ENCODE measurements at regions not wholly inside any gene's neighbourhood (a gene's known extent, or its start where the extent isn't known, plus 50 kb on each side); places are given as distances from the start of the nearest gene placed in this dataset.

DNA sequence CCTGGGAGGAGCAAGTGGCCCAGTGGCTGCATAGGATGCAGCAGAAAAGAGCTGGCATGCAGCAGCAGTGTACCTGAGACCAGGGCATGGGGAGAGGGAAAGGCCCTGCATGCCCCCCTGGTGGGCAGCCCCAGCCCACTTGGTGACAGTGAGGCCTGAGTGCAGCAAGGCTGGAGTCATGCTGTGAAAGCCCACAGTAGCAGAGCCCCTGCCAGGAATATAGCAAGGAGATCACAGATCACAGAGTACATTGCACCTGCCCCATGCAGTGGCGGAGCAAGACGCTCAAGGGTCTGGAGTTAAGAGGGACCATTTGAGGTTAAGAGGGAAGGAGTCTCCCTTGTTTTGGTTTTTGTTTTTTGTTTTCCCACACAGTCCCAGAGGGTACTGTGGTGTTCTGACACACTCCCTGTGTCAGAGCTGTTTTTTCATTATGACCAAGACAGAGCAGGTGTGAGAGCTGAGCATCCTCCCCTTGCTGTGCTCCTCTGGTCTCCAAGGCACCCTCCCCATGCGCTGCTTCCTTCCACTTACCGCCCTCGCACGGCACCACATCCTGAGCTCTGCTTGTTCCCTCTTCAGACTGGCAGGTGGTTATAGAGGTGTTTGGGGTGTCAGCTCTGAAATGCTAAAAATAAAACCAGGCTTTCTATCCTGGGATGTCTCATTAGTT lies 85.0 kb upstream of the UBL3 start:
- H3K27ac ChIP-seq (ENCODE audit: low read depth in 2 of 2, low read length in 1 of 2) = no peak overlapping the region
- H4K20me1 ChIP-seq (ENCODE audit: insufficient read depth) = no peaks in the 10 kb centered on the region
- no peaks in the 10 kb centered on the region for H3F3A ChIP-seq (replicated peaks; ENCODE audit: insufficient read depth)
- no peaks in the 10 kb centered on the region for H3K9me3 ChIP-seq
- no peaks in the 10 kb centered on the region for H3K9me2 ChIP-seq
- no peaks in the 10 kb centered on the region; a peak in 1 of 4 replicates for H3K4me1 ChIP-seq (ENCODE audit: control insufficient read depth in 1 of 2, insufficient read depth in 2 of 2, low read depth in 1 of 2, low read length in 1 of 2)
- no peak for TF ChIP-seq TAF1 (IDR thresholded peaks at IDR 0.05; ENCODE audit: borderline replicate concordance, low read depth, low read length)
- H3K79me2 ChIP-seq (ENCODE audit: insufficient read depth) = no peaks in the 10 kb centered on the region
- no peak overlapping the region for H3K9ac ChIP-seq
- ChIA-PET POLR2A (no interaction called here), CTCF (interaction anchor here (0.7 to 2.1 kb wide), 3 partner anchors 10 to 12 kb away, joined by 3 to 8 read pairs (median 3); no protein-coding TSS in a partner anchor)
- H3K4me2 ChIP-seq = no peak overlapping the region
- H3K27me3 ChIP-seq (ENCODE audit: insufficient read depth) = no peaks in the 10 kb centered on the region; the same call in none of the 2 replicates
- WGBS (ENCODE audit: low lambda C conversion rate) = 91% methylated on average over 6 of the region's 6 CpGs
- DNase-seq = no peak
- no peak overlapping the region for H2AFZ ChIP-seq (ENCODE audit: low read depth)
- H3K36me3 ChIP-seq (replicated peaks in 1 of 2; ENCODE audit: control insufficient read depth in 1 of 2, insufficient read depth in 2 of 2, low read length in 1 of 2) = no peaks in the 10 kb centered on the region
- H3K4me3 ChIP-seq (ENCODE audit: low read depth in 2 of 2, low read length in 1 of 2) = no peak overlapping the region

DNA sequence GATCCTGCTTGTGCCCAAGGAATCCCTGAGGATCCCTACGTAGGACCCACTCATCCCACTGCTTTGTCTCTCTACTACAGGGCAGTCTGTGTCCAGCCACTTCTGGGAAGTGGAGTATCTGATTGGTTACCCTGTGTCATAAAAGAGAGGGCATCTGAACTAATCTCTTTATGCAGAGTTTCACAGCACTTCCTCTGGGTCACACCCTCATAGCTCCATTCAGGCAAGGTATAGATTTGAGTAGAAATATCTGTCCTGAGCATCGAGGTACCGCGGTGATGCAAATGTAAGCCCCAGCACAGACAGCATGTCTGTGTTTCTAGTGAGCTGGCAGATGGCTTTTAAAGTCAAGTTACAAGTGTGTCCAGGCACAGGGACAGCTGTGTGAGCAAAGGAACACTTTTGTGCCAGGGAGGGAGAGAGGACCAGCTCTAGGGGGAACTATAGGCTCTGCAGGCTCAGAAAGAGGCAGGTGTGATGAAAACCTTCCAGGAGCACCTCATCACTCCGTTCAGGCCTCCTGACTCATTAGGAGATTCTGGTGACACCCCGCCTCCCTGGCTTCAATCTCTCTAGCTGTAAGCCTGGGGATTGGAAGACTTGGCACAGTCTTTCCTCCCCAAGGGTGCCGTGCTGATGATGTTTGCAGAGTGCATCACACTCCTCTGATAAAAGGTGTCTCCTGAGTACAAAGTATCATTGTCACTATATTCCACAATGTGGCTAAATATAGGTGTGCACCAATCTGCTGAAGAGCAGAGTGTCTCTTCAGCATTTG lies 84.3 kb upstream of the UBL3 start:
- Histone ChIP-seq H4K20me1 (ENCODE audit: insufficient read depth) (no peaks in the 10 kb centered on the region), H3K9ac (no peak overlapping the region), H3K4me3 (ENCODE audit: low read depth in 2 of 2, low read length in 1 of 2) (no peak overlapping the region), H3K79me2 (ENCODE audit: insufficient read depth) (no peaks in the 10 kb centered on the region), H3K27ac (ENCODE audit: low read depth in 2 of 2, low read length in 1 of 2) (no peak overlapping the region), H3K27me3 (ENCODE audit: insufficient read depth) (no peaks in the 10 kb centered on the region; the same call in none of the 2 replicates), H3K9me2 (no peaks in the 10 kb centered on the region), H3K9me3 (no peaks in the 10 kb centered on the region), H3K4me1 (ENCODE audit: control insufficient read depth in 1 of 2, insufficient read depth in 2 of 2, low read depth in 1 of 2, low read length in 1 of 2) (no peaks in the 10 kb centered on the region; a peak in 1 of 4 replicates), H3F3A (replicated peaks; ENCODE audit: insufficient read depth) (no peaks in the 10 kb centered on the region), H3K4me2 (no peak overlapping the region), H2AFZ (ENCODE audit: low read depth) (no peak overlapping the region), H3K36me3 (replicated peaks in 1 of 2; ENCODE audit: control insufficient read depth in 1 of 2, insufficient read depth in 2 of 2, low read length in 1 of 2) (no peaks in the 10 kb centered on the region)
- CTCF ChIA-PET = interaction anchor here (1.5 to 2.1 kb wide), 2 partner anchors 11 kb away, joined by 3 to 8 read pairs; no protein-coding TSS in a partner anchor
- no peak for DNase-seq
- POLR2A ChIA-PET = no interaction called here
- WGBS (ENCODE audit: low lambda C conversion rate) = 71% methylated on average over 5 of the region's 7 CpGs
- TF ChIP-seq RXRA (IDR thresholded peaks at IDR 0.05; ENCODE audit: borderline replicate concordance, low read depth) (no peak), MEF2A (IDR thresholded peaks at IDR 0.05; ENCODE audit: borderline replicate concordance, low read depth) (no peak), NFIC (IDR thresholded peaks at IDR 0.05; ENCODE audit: borderline replicate concordance) (no peak), GATA2 (CRISPR knock-in tag; IDR thresholded peaks at IDR 0.05) (no peak), SIN3A (IDR thresholded peaks at IDR 0.05; ENCODE audit: borderline replicate concordance, low read depth, low read length) (no peak)
- TF ChIP-seq, protein P1, sequence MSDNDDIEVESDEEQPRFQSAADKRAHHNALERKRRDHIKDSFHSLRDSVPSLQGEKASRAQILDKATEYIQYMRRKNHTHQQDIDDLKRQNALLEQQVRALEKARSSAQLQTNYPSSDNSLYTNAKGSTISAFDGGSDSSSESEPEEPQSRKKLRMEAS (IDR thresholded peaks at IDR 0.05; ENCODE audit: low read depth) = no peak

DNA sequence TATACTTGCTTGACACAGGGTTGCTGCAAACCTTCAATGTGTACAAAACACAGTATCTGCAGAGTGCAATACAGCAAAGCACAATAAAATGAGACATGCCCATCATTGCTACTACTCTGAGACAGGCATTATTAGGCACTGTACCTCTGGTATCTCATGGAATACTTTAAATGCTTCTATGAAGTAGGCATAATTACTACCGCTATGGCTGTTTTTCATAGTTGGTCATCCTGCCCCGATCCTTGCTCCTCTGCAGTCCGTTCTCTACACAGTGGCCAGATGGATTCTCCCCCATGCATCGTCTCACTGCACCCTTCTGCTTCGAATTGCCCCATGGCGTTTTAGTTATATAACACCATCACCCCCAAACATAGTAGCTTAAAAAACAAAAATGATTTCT lies 83.0 kb upstream of the UBL3 start:
- H3K79me2 ChIP-seq (ENCODE audit: insufficient read depth) = no peaks in the 10 kb centered on the region
- WGBS (ENCODE audit: low lambda C conversion rate) = 76% methylated on average over 6 of the region's 6 CpGs
- no peaks in the 10 kb centered on the region for H4K20me1 ChIP-seq (ENCODE audit: insufficient read depth)
- H3K4me1 ChIP-seq (ENCODE audit: control insufficient read depth in 1 of 2, insufficient read depth in 2 of 2, low read depth in 1 of 2, low read length in 1 of 2) = no peaks in the 10 kb centered on the region; a peak in 1 of 4 replicates
- H3K9me2 ChIP-seq = no peaks in the 10 kb centered on the region
- H3K36me3 ChIP-seq (replicated peaks in 1 of 2; ENCODE audit: control insufficient read depth in 1 of 2, insufficient read depth in 2 of 2, low read length in 1 of 2) = no peaks in the 10 kb centered on the region
- H3K9me3 ChIP-seq = no peaks in the 10 kb centered on the region
- ChIA-PET CTCF (interaction anchor here (2.1 kb wide), 1 partner anchor 9 kb away, joined by 8 read pairs; no protein-coding TSS in a partner anchor), POLR2A (no interaction called here)
- no peak for DNase-seq
- H3K9ac ChIP-seq = no peak overlapping the region
- no peaks in the 10 kb centered on the region for H3F3A ChIP-seq (replicated peaks; ENCODE audit: insufficient read depth)
- no peak overlapping the region for H3K4me2 ChIP-seq
- no peak overlapping the region for H3K27ac ChIP-seq (ENCODE audit: low read depth in 2 of 2, low read length in 1 of 2)
- H3K27me3 ChIP-seq (ENCODE audit: insufficient read depth) = no peaks in the 10 kb centered on the region; the same call in none of the 2 replicates
- no peak overlapping the region for H3K4me3 ChIP-seq (ENCODE audit: low read depth in 2 of 2, low read length in 1 of 2)
- no peak overlapping the region for H2AFZ ChIP-seq (ENCODE audit: low read depth)
- TF ChIP-seq, protein P2, sequence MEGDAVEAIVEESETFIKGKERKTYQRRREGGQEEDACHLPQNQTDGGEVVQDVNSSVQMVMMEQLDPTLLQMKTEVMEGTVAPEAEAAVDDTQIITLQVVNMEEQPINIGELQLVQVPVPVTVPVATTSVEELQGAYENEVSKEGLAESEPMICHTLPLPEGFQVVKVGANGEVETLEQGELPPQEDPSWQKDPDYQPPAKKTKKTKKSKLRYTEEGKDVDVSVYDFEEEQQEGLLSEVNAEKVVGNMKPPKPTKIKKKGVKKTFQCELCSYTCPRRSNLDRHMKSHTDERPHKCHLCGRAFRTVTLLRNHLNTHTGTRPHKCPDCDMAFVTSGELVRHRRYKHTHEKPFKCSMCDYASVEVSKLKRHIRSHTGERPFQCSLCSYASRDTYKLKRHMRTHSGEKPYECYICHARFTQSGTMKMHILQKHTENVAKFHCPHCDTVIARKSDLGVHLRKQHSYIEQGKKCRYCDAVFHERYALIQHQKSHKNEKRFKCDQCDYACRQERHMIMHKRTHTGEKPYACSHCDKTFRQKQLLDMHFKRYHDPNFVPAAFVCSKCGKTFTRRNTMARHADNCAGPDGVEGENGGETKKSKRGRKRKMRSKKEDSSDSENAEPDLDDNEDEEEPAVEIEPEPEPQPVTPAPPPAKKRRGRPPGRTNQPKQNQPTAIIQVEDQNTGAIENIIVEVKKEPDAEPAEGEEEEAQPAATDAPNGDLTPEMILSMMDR (IDR thresholded peaks at IDR 0.05) = no peak
- TF ChIP-seq EZH2phosphoT487 (IDR thresholded peaks at IDR 0.05; ENCODE audit: borderline replicate concordance, low read depth) = no peak
- no peak for TF ChIP-seq FOXM1 (IDR thresholded peaks at IDR 0.05; ENCODE audit: low read depth)
- TF ChIP-seq CHD2 (IDR thresholded peaks at IDR 0.05; ENCODE audit: low read length, partially characterized antibody) = no peak
- TF ChIP-seq SMC3 (IDR thresholded peaks at IDR 0.05; ENCODE audit: low read depth, low read length) = no peak
- TF ChIP-seq, protein P3, sequence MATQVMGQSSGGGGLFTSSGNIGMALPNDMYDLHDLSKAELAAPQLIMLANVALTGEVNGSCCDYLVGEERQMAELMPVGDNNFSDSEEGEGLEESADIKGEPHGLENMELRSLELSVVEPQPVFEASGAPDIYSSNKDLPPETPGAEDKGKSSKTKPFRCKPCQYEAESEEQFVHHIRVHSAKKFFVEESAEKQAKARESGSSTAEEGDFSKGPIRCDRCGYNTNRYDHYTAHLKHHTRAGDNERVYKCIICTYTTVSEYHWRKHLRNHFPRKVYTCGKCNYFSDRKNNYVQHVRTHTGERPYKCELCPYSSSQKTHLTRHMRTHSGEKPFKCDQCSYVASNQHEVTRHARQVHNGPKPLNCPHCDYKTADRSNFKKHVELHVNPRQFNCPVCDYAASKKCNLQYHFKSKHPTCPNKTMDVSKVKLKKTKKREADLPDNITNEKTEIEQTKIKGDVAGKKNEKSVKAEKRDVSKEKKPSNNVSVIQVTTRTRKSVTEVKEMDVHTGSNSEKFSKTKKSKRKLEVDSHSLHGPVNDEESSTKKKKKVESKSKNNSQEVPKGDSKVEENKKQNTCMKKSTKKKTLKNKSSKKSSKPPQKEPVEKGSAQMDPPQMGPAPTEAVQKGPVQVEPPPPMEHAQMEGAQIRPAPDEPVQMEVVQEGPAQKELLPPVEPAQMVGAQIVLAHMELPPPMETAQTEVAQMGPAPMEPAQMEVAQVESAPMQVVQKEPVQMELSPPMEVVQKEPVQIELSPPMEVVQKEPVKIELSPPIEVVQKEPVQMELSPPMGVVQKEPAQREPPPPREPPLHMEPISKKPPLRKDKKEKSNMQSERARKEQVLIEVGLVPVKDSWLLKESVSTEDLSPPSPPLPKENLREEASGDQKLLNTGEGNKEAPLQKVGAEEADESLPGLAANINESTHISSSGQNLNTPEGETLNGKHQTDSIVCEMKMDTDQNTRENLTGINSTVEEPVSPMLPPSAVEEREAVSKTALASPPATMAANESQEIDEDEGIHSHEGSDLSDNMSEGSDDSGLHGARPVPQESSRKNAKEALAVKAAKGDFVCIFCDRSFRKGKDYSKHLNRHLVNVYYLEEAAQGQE (IDR thresholded peaks at IDR 0.05; ENCODE audit: low read depth, low read length) = no peak
- no peak for TF ChIP-seq NFIC (IDR thresholded peaks at IDR 0.05; ENCODE audit: borderline replicate concordance)
- no peak for TF ChIP-seq GABPA (IDR thresholded peaks at IDR 0.05; ENCODE audit: low read depth)
- no peak for TF ChIP-seq JUND (IDR thresholded peaks at IDR 0.05)

All from SK-N-SH (cell line).